PC-3 (cell line): ENCODE measurements at regions not wholly inside any gene's neighbourhood (a gene's known extent, or its start where the extent isn't known, plus 50 kb on each side); places are given as distances from the start of the nearest gene placed in this dataset.

ENCODE experiments used
- ATAC-seq: fragments of 200-7000 bp; cut with Tn5 transposase; 2 replicates; pipeline ENCODE4 v1.9.1; 2020; ENCODE audit warnings: mild to moderate bottlenecking, moderate library complexity
- BruUV-seq: library from RNA; stranded (reverse); fragments of 400-500 nt; replicated peaks from 2 replicates; lab custom pipeline; 2021; lab: Mats Ljungman, UMichigan
- CTCF ChIA-PET: fragments of 300-600 bp; sonication (Branson Sonifier 250); formaldehyde crosslinking; loops from one replicate; lab custom pipeline; 2022; ENCODE audit warnings: antibody characterized with exemption; lab: Charles Lee
- POLR2A ChIA-PET: fragments of 300-600 bp; sonication (Branson Sonifier 250); formaldehyde crosslinking; loops from one replicate; lab custom pipeline; 2022; ENCODE audit warnings: antibody characterized with exemption; ENCODE audit not compliant: unreplicated experiment; lab: Charles Lee
- DNase-seq: peaks from one replicate; pipeline ENCODE4 v3.0.0-alpha.2; 2015
- H2AFZ ChIP-seq: fragments of 300-600 bp; sonication (generic); 2 replicates; pipeline ENCODE4 v1.6.0; 2016; ENCODE audit warnings: antibody characterized with exemption, low read length
- H3F3A ChIP-seq: fragments of 300-600 bp; sonication (generic); one replicate; pipeline ENCODE4 v1.6.0; 2017; ENCODE audit warnings: antibody characterized with exemption, low read length, control low read depth, mild to moderate bottlenecking; ENCODE audit not compliant: unreplicated experiment
- H3K27ac ChIP-seq: fragments of 300-600 bp; sonication (generic); 2 replicates; pipeline ENCODE4 v1.5.1; 2016; ENCODE audit warnings: mild to moderate bottlenecking, low read length
- H3K27me3 ChIP-seq: fragments of 300-600 bp; sonication (generic); 2 replicates; pipeline ENCODE4 v1.6.1; 2016; ENCODE audit warnings: low read length, mixed read lengths
- H3K36me3 ChIP-seq: fragments of 300-600 bp; sonication (generic); 2 replicates; pipeline ENCODE4 v1.6.1; 2016; ENCODE audit warnings: low read depth, mixed run types, low read length, mixed read lengths
- H3K4me1 ChIP-seq: fragments of 300-600 bp; sonication (generic); 2 replicates; pipeline ENCODE4 v1.5.1; 2016; ENCODE audit warnings: low read length; ENCODE audit not compliant: insufficient read depth
- H3K4me2 ChIP-seq: fragments of 300-600 bp; sonication (generic); 2 replicates; pipeline ENCODE4 v1.6.0; 2016; ENCODE audit warnings: low read length
- H3K4me3 ChIP-seq: fragments of 300-600 bp; sonication (generic); 2 replicates; pipeline ENCODE4 v1.5.1; 2016; ENCODE audit warnings: mild to moderate bottlenecking, low read length, mixed read lengths
- H3K79me2 ChIP-seq: fragments of 300-600 bp; sonication (generic); 2 replicates; pipeline ENCODE4 v1.6.1; 2017; ENCODE audit warnings: low read length, mixed read lengths
- H3K9ac ChIP-seq: fragments of 300-600 bp; sonication (generic); 2 replicates; pipeline ENCODE4 v1.6.0; 2016; ENCODE audit warnings: mild to moderate bottlenecking, low read length
- H3K9me2 ChIP-seq: fragments of 300-600 bp; sonication (generic); replicated peaks from 2 replicates; pipeline ENCODE4 v1.6.1; 2016; ENCODE audit warnings: mixed run types, low read length, mixed read lengths
- H3K9me3 ChIP-seq: fragments of 300-600 bp; sonication (generic); 2 replicates; pipeline ENCODE4 v1.6.1; 2016; ENCODE audit warnings: low read length, mixed read lengths
- H4K20me1 ChIP-seq: fragments of 300-600 bp; sonication (generic); 2 replicates; pipeline ENCODE4 v1.6.1; 2016; ENCODE audit warnings: low read length, mixed read lengths
- EZH2phosphoT487 ChIP-seq: fragments of 300-600 bp; sonication (generic); IDR thresholded peaks from 2 replicates; pipeline ENCODE4 v1.6.1; 2018; ENCODE audit warnings: mild to moderate bottlenecking, antibody characterized with exemption, low read length, borderline replicate concordance
- intact Hi-C: fragments of 100-400 bp; cut with micrococcal nuclease; formaldehyde crosslinking; loops from 2 replicates; pipeline ENCODE4 v1.9.0; 2023
- TF ChIP-seq, protein P1 (sequence below): fragments of 300-600 bp; sonication (generic); conservative IDR thresholded peaks from 2 replicates; pipeline ENCODE4 v1.5.1; 2017; ENCODE audit warnings: antibody characterized with exemption, low read depth, mild to moderate bottlenecking, low read length

DNA sequence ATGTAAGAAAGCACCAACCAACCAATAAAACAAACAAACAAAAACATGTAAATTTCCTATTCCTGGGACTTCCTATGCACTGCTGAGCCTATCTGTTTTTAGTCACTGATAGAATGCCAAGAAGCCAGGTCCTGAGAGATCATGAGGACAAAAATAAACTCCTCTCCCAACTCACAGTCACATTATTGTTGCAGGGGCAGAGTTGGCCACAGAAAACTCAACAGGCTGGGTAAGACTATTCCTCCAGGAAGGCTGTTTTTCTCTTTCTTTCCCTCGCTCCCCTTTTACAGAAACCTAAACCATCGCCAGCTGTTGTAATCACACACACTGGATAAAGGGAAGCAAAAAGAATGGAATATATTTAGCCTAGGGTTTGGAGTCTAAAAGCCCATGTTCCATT lies 55.8 kb upstream of the METAP2 start:
- Histone ChIP-seq H3K79me2 (no peaks in the 10 kb centered on the region), H3K9ac (no peak overlapping the region), H3K4me2 (no peak overlapping the region), H4K20me1 (no peaks in the 10 kb centered on the region), H3K9me2 (no peaks in the 10 kb centered on the region), H2AFZ (no peak overlapping the region), H3K9me3 (no peaks in the 10 kb centered on the region), H3F3A (no peaks in the 10 kb centered on the region), H3K36me3 (no peaks in the 10 kb centered on the region), H3K4me3 (no peak overlapping the region), H3K27ac (no peak overlapping the region), H3K4me1 (peaks cover 6% of the 10 kb centered on the region), H3K27me3 (no peaks in the 10 kb centered on the region)
- ChIA-PET CTCF (no interaction called here), POLR2A (no interaction called here)
- intact Hi-C loops, result no loop called here
- DNase-seq (no peak), ATAC-seq (no peak)
- BruUV-seq, result no TSS peak
- TF ChIP-seq, protein P1, sequence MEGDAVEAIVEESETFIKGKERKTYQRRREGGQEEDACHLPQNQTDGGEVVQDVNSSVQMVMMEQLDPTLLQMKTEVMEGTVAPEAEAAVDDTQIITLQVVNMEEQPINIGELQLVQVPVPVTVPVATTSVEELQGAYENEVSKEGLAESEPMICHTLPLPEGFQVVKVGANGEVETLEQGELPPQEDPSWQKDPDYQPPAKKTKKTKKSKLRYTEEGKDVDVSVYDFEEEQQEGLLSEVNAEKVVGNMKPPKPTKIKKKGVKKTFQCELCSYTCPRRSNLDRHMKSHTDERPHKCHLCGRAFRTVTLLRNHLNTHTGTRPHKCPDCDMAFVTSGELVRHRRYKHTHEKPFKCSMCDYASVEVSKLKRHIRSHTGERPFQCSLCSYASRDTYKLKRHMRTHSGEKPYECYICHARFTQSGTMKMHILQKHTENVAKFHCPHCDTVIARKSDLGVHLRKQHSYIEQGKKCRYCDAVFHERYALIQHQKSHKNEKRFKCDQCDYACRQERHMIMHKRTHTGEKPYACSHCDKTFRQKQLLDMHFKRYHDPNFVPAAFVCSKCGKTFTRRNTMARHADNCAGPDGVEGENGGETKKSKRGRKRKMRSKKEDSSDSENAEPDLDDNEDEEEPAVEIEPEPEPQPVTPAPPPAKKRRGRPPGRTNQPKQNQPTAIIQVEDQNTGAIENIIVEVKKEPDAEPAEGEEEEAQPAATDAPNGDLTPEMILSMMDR, result no peak
- no peak for TF ChIP-seq EZH2phosphoT487
